ENCODE measurements at regions not wholly inside any gene's neighbourhood (a gene's known extent, or its start where the extent isn't known, plus 50 kb on each side); places are given as distances from the start of the nearest gene placed in this dataset.

DNA sequence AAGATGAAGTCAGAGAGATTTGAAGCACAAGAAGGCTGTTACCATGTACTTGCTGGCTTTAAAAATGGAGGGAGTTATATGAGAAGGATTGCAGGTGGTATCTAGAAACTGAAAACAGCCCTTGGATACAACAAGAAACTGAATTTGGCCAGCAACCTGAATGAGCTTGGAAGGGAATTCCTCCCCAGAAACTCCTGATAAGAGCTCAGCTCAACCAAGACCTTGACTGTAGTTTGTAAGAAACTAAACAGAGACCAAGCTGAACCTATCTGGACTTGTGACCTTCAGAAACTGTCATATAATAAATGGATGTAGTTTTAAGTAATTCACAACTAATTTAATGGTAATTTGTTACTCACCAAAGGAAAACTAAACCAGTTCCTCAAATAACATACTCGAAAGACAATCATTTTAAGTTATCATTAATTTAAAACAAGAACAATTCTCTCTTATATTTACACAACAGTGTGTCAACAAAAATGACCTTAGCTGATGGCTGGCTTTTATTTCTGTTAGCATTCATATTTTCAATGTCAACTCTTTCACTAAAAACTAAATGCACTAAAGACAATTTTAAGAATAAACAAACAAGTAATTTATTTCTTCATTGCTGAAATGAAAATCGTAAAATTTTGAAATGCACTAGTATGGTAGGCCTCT is 1218.4 kb upstream of the TMPRSS15 start:
- H3K4me3 ChIP-seq (replicated peaks in 1 of 2; ENCODE audit: low read depth in 1 of 2, low read length in 2 of 2) = no peak overlapping the region
- H3K79me2 ChIP-seq (ENCODE audit: insufficient read depth, low read length) = no peaks in the 10 kb centered on the region
- ChIA-PET CTCF (no interaction called here), RAD21 (ENCODE audit: low non-redundant PET in 1 of 2, low total read pairs in 2 of 2, uncharacterized antibody in 2 of 2, unreplicated experiment in 2 of 2) (no interaction called here), POLR2A (no interaction called here)
- no peaks in the 10 kb centered on the region for H3K27me3 ChIP-seq (ENCODE audit: insufficient read depth, low read length)
- TF ChIP-seq, protein P1, sequence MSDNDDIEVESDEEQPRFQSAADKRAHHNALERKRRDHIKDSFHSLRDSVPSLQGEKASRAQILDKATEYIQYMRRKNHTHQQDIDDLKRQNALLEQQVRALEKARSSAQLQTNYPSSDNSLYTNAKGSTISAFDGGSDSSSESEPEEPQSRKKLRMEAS (IDR thresholded peaks at IDR 0.05) = no peak
- TF ChIP-seq YY1 (IDR thresholded peaks at IDR 0.05; ENCODE audit: extremely low read depth, insufficient replicate concordance, low read depth, low read length) (no peak), SRF (IDR thresholded peaks at IDR 0.05; ENCODE audit: low read depth) (no peak), TCF7L2 (IDR thresholded peaks at IDR 0.05; ENCODE audit: borderline replicate concordance, extremely low read depth, insufficient read depth, insufficient read length) (no peak), ZFX (IDR thresholded peaks at IDR 0.05) (no peak), SP1 (IDR thresholded peaks at IDR 0.05; ENCODE audit: low read depth) (no peak), CBX3 (IDR thresholded peaks at IDR 0.05; ENCODE audit: low read depth) (no peak)
- TF ChIP-seq, protein P2, sequence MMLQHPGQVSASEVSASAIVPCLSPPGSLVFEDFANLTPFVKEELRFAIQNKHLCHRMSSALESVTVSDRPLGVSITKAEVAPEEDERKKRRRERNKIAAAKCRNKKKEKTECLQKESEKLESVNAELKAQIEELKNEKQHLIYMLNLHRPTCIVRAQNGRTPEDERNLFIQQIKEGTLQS (IDR thresholded peaks at IDR 0.05) = no peak
- intact Hi-C loops (cut with micrococcal nuclease) = no loop called here
- DNase-seq (ENCODE audit: low read depth, low spot score) = no peak
- no peak overlapping the region for H3K4me2 ChIP-seq (ENCODE audit: low read length)
- H4K20me1 ChIP-seq (ENCODE audit: insufficient read depth) = no peaks in the 10 kb centered on the region
- no peak overlapping the region for H2AFZ ChIP-seq (ENCODE audit: low read depth, low read length, poor library complexity, severe bottlenecking)
- H3K4me1 ChIP-seq (ENCODE audit: control insufficient read depth in 1 of 2, insufficient read depth in 2 of 2, low read length in 2 of 2) = no peaks in the 10 kb centered on the region
- H3K36me3 ChIP-seq (ENCODE audit: control insufficient read depth in 1 of 2, insufficient read depth in 2 of 2, low read length in 2 of 2) = no peaks in the 10 kb centered on the region; a peak in 1 of 4 replicates
- no peaks in the 10 kb centered on the region for H3K9me2 ChIP-seq (ENCODE audit: insufficient read depth)
- H3K9me3 ChIP-seq (ENCODE audit: control insufficient read depth in 1 of 2, insufficient read depth in 1 of 2, low read depth in 1 of 2, low read length in 2 of 2) = peaks cover 17 to 19% of the 10 kb centered on the region in 2 experiments; a peak in 2 of 4 replicates
- BruUV-seq (replicated peaks) = no TSS peak
- no peak overlapping the region for H3K27ac ChIP-seq (ENCODE audit: low read depth, low read length)
- H3K9ac ChIP-seq (ENCODE audit: low read length) = no peak overlapping the region
- no peak for ATAC-seq

DNA sequence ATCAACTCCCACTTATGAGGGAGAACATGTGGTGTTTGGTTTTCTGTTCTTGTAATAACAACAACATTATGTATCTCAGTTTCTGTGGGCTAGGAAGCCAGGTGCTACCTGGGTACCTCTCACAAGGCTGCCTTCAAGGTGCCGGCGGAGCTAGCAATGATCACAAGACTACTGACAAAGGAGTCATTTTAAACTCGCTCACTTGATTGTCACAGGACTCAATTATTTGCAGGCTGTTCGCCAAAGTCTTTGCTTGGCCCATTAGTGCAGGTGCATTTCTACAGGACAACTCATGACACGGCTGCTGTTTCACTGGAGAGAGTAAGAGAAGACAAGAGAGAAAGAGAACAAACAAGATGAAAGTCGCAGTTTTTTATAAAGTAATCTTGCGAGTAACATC is 1237.4 kb upstream of the TMPRSS15 start:
- RAD21 ChIA-PET (ENCODE audit: low non-redundant PET in 1 of 2, low total read pairs in 2 of 2, uncharacterized antibody in 2 of 2, unreplicated experiment in 2 of 2) = no interaction called here
- intact Hi-C loops (cut with micrococcal nuclease) = no loop called here
- no peaks in the 10 kb centered on the region for H3K27me3 ChIP-seq (ENCODE audit: insufficient read depth, low read length)
- no peaks in the 10 kb centered on the region for H3K9me2 ChIP-seq (ENCODE audit: insufficient read depth)
- DNase-seq (ENCODE audit: low read depth, low spot score) (no peak), ATAC-seq (no peak)
- H3K9me3 ChIP-seq (ENCODE audit: control insufficient read depth in 1 of 2, insufficient read depth in 1 of 2, low read depth in 1 of 2, low read length in 2 of 2) = peaks cover 0 to 4% of the 10 kb centered on the region in 2 experiments; a peak in 2 of 4 replicates
- CTCF ChIA-PET = no interaction called here
- H3K4me2 ChIP-seq (ENCODE audit: low read length) = no peak overlapping the region
- no peak overlapping the region for H3K9ac ChIP-seq (ENCODE audit: low read length)
- BruUV-seq (replicated peaks) = no TSS peak
- H2AFZ ChIP-seq (ENCODE audit: low read depth, low read length, poor library complexity, severe bottlenecking) = no peak overlapping the region
- H3K4me1 ChIP-seq (ENCODE audit: control insufficient read depth in 1 of 2, insufficient read depth in 2 of 2, low read length in 2 of 2) = no peaks in the 10 kb centered on the region
- no peak overlapping the region for H3K27ac ChIP-seq (ENCODE audit: low read depth, low read length)
- H3K36me3 ChIP-seq (ENCODE audit: control insufficient read depth in 1 of 2, insufficient read depth in 2 of 2, low read length in 2 of 2) = no peaks in the 10 kb centered on the region
- no peak overlapping the region for H3K4me3 ChIP-seq (replicated peaks in 1 of 2; ENCODE audit: low read depth in 1 of 2, low read length in 2 of 2)
- no peaks in the 10 kb centered on the region for H4K20me1 ChIP-seq (ENCODE audit: insufficient read depth)
- POLR2A ChIA-PET = no interaction called here
- H3K79me2 ChIP-seq (ENCODE audit: insufficient read depth, low read length) = no peaks in the 10 kb centered on the region
- no peak for TF ChIP-seq ZNF274 (IDR thresholded peaks at IDR 0.05; ENCODE audit: low read depth, low read length)
- TF ChIP-seq YY1 (IDR thresholded peaks at IDR 0.05; ENCODE audit: extremely low read depth, insufficient replicate concordance, low read depth, low read length) = no peak
- TF ChIP-seq, protein P1 (IDR thresholded peaks at IDR 0.05) = no peak
- TF ChIP-seq EGR1 (IDR thresholded peaks at IDR 0.05; ENCODE audit: low read depth) = no peak
- TF ChIP-seq, protein P3, sequence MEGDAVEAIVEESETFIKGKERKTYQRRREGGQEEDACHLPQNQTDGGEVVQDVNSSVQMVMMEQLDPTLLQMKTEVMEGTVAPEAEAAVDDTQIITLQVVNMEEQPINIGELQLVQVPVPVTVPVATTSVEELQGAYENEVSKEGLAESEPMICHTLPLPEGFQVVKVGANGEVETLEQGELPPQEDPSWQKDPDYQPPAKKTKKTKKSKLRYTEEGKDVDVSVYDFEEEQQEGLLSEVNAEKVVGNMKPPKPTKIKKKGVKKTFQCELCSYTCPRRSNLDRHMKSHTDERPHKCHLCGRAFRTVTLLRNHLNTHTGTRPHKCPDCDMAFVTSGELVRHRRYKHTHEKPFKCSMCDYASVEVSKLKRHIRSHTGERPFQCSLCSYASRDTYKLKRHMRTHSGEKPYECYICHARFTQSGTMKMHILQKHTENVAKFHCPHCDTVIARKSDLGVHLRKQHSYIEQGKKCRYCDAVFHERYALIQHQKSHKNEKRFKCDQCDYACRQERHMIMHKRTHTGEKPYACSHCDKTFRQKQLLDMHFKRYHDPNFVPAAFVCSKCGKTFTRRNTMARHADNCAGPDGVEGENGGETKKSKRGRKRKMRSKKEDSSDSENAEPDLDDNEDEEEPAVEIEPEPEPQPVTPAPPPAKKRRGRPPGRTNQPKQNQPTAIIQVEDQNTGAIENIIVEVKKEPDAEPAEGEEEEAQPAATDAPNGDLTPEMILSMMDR (IDR thresholded peaks at IDR 0.05 in 2 of 3, conservative IDR thresholded peaks at IDR 0.05 in 1 of 3; ENCODE audit: borderline replicate concordance in 1 of 3, insufficient read depth in 1 of 3, low read depth in 2 of 3, low read length in 2 of 3) = no peak
- TF ChIP-seq RAD21 (IDR thresholded peaks at IDR 0.05; ENCODE audit: low read depth) = no peak
- no peak for TF ChIP-seq SP1 (IDR thresholded peaks at IDR 0.05; ENCODE audit: low read depth)
- TF ChIP-seq EZH2 (IDR thresholded peaks at IDR 0.05) = no peak
- TF ChIP-seq, protein P4, sequence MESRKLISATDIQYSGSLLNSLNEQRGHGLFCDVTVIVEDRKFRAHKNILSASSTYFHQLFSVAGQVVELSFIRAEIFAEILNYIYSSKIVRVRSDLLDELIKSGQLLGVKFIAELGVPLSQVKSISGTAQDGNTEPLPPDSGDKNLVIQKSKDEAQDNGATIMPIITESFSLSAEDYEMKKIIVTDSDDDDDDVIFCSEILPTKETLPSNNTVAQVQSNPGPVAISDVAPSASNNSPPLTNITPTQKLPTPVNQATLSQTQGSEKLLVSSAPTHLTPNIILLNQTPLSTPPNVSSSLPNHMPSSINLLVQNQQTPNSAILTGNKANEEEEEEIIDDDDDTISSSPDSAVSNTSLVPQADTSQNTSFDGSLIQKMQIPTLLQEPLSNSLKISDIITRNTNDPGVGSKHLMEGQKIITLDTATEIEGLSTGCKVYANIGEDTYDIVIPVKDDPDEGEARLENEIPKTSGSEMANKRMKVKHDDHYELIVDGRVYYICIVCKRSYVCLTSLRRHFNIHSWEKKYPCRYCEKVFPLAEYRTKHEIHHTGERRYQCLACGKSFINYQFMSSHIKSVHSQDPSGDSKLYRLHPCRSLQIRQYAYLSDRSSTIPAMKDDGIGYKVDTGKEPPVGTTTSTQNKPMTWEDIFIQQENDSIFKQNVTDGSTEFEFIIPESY (IDR thresholded peaks at IDR 0.05; ENCODE audit: extremely low read depth, insufficient replicate concordance, low read length) = no peak
- no peak for TF ChIP-seq JUND (IDR thresholded peaks at IDR 0.05)
- no peak for TF ChIP-seq EZH2phosphoT487 (IDR thresholded peaks at IDR 0.05; ENCODE audit: borderline replicate concordance)

Measured in HCT116 (cell line).